NCI-H1105 (cell line): ENCODE measurements at regions not wholly inside any gene's neighbourhood (a gene's known extent, or its start where the extent isn't known, plus 50 kb on each side); places are given as distances from the start of the nearest gene placed in this dataset.
A peak's percentile ranks its signal among the peaks of the same experiment; 100 is the strongest.

Experiments used
- DNase-seq: peaks from one replicate; lab custom pipeline; 2025; lab: John Stamatoyannopoulos, UW

DNA sequence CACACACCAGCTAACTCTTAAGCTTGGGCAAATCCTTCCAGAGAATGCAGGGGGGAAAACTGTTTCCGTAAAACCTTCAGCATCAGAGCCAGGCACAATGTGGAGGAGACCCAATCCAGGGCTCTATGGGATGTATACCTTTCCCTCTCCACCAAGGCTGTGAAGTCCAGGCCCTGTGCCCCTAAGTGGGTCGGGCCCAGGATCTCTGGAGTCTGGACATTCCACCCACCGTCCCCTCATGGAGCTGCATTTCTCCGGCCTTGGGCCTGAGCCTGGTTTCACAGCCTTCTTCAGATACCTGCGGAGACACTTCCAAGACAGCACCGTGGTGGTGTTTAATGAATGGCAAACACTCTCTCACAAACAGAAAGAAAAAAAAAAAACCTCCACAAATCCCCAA lies 186.2 kb downstream of the URI1 start:
- DNase-seq: no peak

DNA sequence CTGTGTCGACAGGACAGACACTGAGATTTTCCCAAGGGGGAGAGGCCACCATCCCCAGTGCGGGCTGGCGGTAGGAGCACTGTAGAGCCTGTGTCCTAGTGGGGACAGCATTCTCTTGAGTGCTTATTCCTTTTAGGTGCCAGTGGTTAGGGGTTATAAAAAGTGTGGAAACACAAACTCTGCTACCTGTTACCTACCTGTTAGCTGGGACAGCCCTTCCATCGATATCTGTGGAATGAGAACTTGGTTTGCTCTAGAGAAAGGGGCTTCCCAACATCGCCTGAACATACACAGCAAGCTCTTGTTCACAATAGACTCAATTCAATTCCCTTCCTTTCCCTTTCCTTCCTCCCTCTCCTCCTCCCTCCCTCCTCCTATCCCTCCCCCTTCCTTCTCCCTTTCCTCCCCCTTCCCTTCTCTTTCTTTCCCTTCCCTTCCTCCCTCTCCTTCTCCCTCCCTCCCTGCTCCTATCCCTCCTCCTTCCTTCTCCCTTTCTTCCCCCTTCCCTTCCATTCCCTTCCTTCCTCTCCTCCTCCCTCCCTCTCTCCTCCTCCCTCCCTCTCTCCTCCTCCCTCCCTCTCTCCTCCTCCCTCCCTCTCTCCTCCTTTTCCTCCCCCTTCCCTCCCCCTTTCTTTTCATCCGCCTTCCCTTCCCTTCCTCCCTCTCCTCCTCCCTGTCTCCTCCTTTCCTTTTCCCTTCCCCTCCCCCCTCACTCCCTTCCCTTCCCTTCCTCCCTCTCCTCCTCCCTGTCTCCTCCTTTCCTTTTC lies 188.5 kb downstream of the URI1 start:
- DNase-seq: no peak

DNA sequence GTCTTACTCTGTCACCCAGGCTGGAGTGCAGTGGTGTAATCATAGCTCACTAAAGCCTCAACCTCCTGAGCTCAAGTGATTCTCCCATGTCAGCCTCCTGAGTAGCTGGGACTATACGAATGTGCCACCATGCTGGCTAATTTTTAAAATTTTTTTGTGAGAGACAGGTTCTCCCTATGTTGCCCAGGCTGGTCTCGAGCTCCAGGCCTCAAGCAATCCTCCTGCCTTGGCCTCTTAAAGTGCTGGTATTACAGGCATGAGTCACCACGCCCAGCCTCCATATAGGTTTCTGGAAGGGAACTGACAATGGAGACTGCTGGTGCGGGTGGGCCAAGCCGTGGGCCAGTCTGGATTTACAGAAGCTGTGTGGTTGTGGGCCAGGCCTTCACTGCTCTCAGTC lies 189.2 kb downstream of the URI1 start:
- no peak for DNase-seq

DNA sequence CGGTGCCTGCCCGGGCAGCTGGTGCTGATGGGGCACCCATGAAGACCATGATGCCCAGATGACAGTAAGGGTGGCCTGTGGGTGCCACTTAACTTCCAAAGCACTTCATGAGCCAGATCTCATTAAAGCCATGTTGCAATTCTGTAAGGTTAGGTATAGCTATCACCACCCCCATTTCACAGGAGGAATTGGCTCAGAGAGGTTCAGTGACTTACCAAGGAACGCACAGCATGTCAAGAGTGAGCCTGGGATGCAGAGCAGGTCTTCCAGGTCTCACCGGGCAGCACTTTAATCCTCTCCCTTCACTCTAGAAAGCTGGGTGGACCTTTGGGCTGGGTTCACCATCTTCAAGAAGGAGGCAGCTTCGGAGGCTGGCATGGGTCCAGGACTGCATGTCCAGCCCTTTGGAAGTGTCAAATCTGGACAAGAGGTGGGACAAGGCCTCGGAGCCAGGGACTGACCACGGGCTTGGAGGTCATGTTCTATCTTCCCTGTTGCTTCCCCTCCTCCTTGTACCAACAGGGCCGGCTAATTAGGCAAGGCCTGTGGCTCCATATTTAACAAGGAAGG lies 189.8 kb downstream of the URI1 start:
- DNase-seq: no peak

DNA sequence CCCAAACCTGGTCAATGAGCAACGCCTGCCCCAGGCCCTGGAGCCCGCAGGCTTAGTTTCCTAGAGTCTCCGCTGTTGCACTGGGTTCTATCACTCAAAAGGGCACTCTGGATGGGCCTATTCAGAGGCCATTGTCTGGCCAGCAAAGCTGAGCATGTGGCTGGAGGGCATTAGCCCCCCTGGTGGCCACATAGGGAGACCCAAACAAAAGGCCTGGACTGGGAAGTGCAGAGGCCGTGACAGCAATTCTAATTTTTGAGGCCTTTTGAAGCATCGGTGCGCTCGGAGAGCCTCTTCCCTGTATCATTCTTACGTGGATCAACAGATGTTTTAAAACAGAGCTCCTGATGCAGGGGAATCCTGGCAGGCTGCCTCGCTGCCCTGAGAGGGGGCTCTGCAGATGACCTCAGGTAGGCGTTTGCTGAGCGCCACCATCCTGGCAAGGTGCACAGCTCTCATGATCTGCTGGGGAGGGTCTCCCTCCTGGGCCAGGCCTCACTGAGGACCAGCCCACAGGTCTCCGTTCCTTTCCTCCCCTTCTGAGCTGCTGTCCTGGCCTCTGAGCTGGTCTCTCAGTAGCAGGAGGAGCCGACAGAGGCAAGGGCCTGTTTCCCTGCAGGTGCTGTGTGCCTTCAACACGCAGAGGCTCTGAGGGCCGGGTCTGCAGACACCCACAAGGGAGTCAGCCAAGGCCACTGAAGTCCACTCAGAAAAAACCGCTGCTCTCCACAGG lies 190.5 kb downstream of the URI1 start:
- DNase-seq: no peak

DNA sequence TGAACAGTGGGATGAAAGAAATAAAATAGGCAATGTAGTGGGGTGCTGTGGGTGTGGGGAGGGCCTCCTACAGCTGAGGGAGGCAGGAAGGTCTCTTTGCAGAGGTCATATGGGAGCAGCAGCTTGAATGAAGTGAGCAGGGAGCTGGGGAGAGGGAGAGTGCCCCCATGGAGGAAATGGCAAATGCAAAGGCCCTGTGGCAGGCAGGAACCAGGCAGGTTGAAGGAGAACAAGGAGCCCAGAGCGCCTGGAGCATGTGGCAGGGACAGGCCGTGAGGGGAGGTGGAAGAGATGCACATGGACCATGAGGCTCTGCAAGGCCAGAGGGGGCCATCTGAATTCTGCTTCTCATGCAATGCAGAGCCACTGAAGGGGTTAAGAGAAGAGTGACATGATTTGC lies 191.8 kb downstream of the URI1 start:
- no peak for DNase-seq

DNA sequence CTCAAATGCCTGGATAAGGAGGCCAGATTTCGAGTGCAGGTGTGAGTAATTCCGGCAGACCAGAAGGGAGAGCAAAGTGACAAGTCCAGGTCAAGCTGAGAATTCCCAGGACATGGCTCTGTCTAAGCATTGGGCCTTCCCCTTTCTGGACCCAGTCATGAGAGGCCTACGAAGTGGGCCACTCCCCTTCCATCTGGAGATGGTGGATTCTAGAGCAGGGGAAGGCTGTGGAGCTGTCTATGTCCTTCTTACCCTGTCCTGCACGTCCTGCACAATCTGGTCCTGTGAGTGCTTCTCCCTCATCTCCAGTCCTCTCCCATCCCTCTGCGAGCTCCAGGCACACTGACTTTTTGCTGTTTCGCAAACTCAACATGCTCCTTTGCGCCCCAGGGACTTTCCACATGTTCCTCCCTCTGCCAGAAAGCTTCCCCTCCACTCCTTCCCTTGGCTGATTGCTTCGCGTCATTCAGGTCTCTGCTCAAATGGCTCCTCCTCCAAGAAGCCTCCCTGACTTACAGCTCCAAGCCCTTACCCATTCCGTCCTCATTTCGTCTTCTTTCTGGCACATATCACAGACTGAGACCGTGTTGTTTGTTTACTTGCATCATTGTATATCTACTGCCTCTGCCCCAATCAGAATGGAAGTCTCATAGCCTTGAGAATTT lies 193.2 kb downstream of the URI1 start:
- no peak for DNase-seq

DNA sequence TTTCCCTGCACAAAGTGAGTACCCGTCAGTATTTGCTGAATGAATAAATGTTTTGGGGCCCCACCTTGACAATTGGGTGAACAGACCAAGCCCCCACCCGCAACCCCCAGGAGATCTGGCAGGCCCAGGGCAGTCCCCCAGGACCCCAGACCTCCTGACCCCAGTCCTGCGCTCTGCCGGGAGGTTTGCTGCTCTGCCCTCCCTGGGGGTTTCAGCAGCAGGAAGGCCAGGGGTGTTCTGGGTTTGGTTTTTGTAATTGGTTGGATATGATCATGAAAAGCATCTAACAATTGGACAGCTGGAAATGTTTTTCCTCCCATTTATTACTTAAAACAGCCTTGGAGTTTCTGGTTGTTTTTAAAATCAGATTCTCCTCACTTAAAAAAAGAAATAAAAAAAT lies 193.8 kb downstream of the URI1 start:
- no peak for DNase-seq

DNA sequence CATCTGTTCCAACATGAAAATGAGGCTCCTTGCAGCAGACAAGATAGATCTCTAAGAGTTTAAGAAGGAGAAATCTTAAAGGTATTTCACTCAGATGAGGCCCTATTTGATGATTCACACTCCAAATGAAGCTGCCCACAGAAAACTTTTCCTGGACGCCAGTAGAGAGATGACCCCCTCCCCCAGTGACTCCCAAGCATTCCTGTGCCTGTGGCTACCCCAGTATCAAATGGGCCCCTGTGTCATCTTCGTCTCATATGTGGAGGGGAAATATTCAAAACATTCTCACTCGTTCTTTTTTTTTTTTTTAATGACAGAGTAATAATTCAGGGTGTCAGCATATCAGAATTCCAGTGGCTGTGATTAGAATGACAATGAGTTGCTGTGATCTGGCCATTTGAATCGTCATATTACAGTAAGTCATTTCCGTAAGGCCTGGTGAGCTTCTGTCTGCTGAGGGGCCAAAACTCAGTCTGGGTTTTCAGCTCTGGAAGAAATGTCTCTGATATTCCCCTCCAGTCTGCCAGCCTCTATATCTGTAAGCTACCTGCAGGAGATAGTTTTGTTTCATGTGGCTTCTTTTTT lies 194.7 kb downstream of the URI1 start:
- no peak for DNase-seq

DNA sequence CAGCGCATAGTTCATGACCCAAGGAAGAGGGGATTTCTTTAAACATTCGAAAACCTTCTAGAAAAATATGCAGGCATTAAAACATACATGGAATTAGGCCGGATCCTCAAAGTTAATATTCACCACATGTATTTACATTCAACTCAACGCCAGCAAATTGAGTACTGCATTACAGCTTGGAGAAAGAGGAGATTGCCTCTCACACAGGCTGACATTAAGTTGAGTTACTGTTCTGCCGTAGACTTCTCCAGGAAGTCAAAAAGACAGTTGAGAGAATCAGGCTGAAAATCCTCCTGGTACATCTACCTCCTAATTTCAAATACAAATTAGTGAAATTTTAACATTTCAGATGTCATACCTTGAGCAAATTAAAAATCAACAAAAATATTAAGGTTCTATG lies 195.7 kb downstream of the URI1 start:
- DNase-seq: no peak

DNA sequence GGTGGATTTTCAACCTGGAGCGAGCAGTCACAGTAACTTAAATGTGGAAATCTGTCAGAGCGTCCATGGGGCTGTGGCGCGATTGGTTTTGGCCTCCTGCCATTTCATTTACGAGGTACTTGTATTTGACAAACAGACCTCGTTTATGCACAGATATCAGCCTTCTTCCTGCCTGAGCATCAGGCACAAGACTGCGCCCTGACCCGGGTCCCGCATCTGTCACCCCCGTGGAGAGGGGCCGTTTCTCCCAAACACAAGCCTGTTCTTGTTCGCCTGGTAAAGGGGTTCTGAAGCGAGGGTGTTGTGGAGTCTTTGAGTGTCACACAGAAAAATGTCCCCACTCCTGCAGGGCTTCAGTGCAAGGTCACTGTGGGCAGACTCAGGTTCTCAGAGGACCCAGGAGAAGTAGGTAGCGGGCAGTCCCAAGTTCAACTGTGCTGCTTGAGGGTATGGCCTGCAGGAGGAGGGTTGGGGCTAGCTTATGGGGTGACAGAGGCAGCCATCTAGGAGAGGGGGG lies 202.3 kb downstream of the URI1 start:
- DNase-seq: peak; percentile 71

DNA sequence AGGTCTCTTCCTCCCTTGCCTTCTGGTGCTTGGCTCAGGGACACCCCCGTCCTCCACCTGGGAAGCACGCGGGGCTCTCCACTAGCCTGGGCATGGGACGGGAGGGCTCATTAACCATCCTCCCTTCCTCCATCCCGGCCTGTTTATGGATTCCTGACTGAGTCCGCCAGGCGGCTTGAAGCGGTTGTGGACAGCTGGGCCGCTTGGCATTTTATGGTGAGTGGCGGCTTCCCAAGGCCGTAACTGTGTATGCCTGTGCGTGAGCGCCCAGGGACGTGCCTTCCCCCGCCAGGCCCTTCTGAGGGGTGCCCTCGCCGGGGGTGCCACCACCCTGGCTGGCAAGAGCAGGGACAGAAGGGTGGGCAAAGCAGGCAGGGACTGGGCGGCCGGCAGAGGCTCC lies 202.8 kb downstream of the URI1 start:
- DNase-seq: no peak

DNA sequence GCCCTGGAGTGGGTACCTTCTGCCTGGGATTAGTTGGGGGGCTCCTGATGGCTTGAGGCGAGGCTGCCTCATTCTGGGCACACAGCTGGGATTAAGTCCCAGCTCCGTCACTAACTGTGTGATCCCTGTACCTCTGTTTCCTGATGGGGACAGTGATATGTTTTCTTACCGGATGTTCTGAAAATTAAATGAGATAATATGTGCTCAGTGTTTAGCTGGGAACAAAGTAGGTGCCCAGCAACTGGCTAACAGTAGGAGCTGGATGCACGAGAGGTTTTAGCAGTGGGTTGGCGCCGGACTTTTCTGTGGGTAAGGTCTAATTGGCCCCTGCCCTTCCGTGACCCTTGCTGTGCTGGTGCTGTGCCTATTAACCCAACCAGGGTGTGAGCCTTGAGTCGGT lies 203.4 kb downstream of the URI1 start:
- DNase-seq: no peak

DNA sequence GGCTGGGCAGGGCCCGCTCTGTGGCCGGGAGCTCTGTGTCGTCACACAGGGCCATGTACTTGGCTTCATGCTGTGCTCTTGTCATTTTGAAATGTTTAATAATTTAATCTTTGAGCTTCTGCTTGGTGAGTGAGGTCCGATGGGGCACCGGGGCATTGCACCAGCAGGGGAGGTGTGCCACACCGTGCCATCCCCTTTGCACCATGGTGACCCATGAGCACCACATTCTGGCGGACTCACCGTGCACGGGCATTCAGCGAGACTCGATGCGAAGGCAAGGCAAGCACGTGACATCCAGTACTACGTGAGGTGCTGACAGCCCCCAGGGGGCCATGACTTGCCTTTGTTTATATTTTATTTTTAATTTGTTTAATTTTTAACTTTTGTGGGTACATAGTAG lies 204.3 kb downstream of the URI1 start:
- no peak for DNase-seq

DNA sequence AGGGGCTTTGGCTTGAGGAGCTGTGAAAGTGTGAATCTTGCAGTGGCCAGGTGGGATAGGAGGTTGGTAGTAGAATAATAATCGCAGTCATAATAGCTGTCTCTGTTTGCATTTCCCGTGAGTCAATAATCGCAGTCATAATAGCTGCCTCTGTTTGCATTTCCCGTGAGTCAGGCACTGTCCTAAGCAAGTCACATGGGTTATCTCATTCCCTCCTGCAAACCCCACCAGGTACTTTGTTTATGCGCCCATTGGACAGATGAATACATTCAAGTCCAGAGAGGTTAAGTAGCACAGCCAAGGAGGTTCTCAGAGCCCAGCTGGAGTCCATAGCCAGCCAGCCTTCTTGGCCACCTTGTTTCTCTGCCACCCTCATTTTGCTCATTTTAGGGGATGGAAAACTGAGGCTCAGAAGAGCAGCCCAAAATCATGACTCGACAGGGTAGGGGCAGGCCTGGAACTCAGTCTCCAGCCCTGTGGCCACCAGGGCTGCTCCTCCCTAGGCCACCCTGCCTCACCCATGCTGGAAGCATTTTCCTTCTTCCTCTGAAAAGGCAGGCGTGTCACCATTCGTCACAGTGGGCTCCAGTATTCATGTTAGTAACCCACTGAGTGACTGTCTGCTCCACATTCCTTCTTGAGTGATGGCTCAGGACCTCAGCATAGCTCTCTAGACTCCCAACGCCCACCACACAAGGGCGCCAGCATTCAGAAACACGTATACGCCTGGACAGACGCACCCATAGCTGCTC lies 206.2 kb downstream of the URI1 start:
- no peak for DNase-seq

DNA sequence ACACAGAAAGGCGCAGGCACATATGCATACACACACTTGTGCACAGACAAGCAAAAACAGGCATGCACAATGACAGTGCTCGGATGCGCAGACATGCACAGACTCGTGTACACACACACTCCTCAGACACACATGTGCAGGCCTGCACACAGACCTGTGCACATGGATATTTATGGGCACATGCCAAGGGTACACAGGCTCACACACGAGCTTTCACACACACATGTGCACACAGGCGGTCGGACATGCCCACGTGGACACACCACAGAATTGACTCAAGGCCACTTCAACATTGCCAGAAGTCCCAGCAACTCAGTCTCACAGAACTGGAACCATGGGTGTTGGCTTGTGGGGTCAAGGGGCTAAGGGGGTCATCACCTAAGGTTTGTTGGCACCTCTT lies 206.8 kb downstream of the URI1 start:
- no peak for DNase-seq

DNA sequence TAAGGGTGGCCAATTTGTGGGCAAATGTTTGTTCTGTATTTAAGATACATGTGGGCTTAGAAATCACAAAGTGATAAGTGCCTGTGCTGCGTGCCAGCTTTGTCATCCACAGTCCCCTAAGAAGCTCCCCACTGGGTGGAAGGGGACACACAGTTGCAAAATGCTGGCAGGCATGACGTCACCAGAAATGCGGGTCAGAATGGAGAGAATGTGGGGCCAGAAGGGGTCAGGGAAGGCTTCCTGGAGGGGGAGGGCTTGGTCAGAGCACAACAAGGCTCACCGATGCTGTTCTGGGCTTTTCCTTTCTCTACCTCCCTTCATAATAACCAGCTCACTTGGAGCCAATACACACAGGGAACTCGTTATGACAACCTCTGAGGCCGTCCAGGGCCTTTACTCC lies 207.3 kb downstream of the URI1 start:
- DNase-seq: no peak

DNA sequence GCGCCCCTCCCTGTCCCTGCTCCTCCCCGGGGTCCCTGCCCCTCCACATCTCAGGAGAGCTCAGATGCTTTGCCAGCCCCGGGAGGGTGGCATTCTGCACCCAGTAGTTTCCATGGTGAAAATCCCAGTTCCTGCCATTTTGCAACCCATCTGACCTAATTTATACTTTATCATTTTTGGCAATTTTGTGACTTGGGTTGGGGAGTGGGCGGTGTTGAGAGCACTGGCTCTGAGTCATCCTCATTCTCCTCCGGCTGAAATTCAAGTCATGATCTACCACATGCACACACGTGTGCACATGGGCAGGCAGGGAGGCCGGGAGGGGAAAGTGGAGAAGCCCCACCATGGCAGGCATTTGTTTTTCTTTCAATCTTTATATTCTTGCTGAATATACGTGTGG lies 208.6 kb downstream of the URI1 start:
- DNase-seq: no peak

DNA sequence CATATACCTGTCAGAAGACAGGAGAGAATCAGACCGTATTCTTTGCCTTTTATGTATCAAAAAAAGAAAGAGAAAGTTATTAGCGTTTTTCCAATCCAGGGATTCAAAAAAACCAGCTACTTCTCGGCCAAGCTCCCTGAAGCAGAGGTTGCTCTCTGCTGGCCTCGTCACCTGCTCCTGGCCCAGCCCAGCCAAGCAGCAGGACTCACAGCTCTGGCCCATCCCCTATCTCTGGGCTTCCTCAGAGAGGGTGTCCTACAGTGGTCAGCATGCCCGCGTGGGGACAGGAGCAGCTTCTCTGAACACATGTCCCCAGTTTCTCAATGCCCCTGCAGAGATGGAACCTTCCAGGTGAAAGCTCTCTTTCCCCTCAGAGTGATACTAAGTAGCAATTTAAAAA lies 209.0 kb downstream of the URI1 start:
- DNase-seq: no peak

DNA sequence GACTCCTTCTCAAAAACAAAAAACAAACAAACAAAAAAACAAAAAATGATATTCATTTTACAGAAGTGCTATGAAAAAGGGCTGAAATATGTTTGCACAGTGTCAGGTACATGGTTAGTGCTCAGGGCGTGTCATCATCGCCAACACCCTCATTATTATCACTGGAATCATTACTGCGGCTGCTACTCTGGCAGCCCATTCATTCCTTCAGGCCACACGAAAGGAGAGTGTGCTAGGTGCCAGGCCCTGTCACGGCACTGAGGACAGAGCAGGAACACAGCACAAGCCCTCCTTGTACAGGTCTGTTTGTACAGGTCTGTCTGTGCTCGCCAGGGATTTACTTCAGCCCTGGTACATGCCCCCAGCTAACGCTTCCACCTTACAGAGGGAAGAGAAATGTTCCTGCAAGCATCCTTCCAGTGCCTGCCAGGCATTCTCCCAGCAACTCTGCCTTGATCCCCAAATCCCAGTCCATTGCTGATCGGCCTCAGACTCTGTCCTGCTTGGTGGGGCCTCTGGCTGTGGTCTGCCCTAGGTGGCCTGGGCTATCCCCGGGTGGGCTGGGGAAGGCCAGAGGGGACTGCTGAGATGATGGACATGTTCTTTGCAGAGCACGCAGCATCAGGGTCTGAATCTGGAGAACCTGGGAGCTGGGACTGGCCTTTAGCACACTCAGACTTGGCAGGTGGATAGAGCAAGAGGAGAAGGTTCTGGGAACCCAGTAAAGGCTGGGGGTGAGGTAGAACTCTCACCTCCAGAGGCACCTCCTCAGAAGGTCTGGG lies 210.7 kb downstream of the URI1 start:
- DNase-seq: no peak
